Liver (tissue), 3 donors: ENCODE measurements at regions not wholly inside any gene's neighbourhood (a gene's known extent, or its start where the extent isn't known, plus 50 kb on each side); places are given as distances from the start of the nearest gene placed in this dataset.

Source experiments
- EGR1 ChIP-seq, 2 donors: IDR thresholded peaks; 2 replicates each; pipeline ENCODE4 v1.6.1; 2016 to 2018; ENCODE audit warnings: antibody characterized with exemption in 2 of 2, low read depth in 2 of 2
- JUND ChIP-seq, 2 donors: IDR thresholded peaks; 2 replicates each; pipeline ENCODE4 v1.6.1; 2016; ENCODE audit warnings: antibody characterized with exemption in 2 of 2
- RAD21 ChIP-seq, 2 donors: IDR thresholded peaks; 2 replicates each; pipeline ENCODE4 v1.6.1; 2016; ENCODE audit warnings: antibody characterized with exemption in 2 of 2, mild to moderate bottlenecking in 2 of 2
- SP1 ChIP-seq: IDR thresholded peaks from 2 replicates; pipeline ENCODE4 v1.6.1; 2018; ENCODE audit warnings: antibody characterized with exemption, mild to moderate bottlenecking
- TAF1 ChIP-seq: conservative IDR thresholded peaks from 2 replicates; pipeline ENCODE4 v1.6.1; 2016; ENCODE audit warnings: antibody characterized with exemption, mild to moderate bottlenecking
- YY1 ChIP-seq: IDR thresholded peaks from 2 replicates; pipeline ENCODE4 v1.6.1; 2016; ENCODE audit warnings: antibody characterized with exemption, mild to moderate bottlenecking
- TF ChIP-seq, protein P1 (sequence below): IDR thresholded peaks from 2 replicates; pipeline ENCODE4 v1.6.1; 2016; ENCODE audit warnings: antibody characterized with exemption
- TF ChIP-seq, protein P2 (sequence below): IDR thresholded peaks from 2 replicates; pipeline ENCODE4 v1.6.1; 2016; ENCODE audit warnings: antibody characterized with exemption, mild to moderate bottlenecking
- TF ChIP-seq, protein P3 (sequence below): fragments of 150-350 bp; IDR thresholded peaks from 2 replicates; pipeline ENCODE4 v1.5.1; 2017; ENCODE audit warnings: improper control_type of control experiment, low read depth, low read length; ENCODE audit not compliant: missing input control
- TF ChIP-seq, protein P4 (sequence below): IDR thresholded peaks from 2 replicates; pipeline ENCODE4 v1.6.1; 2016; ENCODE audit warnings: antibody characterized with exemption
- TF ChIP-seq, protein P5 (sequence below): IDR thresholded peaks from 2 replicates; pipeline ENCODE4 v1.6.1; 2016; ENCODE audit warnings: antibody characterized with exemption
- donor health status: healthy.
- donor health status: healthy.

DNA sequence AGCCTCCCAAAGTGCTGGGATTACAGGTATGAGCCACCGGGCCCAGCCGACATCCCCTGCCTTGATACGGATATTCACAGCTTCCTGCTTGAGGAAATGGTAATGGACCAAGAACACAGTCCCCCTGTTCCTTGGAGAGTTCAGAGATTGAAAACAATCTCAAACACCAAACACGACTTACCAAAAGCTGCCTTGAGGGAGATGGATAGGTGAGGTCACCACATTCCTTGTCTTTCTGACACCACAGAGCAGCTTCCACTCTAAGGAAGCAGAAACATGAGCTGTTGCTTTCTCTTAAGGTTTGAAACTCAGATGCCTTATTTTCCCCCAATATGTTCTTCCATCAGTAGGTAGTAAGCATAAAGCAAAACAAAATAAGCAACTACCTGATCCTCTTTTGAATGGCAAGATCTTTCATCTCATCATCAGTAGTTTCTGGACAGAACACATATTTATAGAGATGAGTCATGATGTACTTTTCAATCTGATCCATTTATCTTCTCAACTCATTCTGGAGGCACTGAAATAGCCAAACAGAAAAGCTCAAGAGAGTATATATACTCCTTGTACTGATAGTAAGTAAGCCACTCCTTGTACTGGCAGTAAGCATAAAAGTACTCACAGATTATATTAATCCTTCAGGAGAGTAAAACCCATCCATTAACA lies 199.1 kb upstream of the KCTD7 start:
- TF ChIP-seq, protein P1, sequence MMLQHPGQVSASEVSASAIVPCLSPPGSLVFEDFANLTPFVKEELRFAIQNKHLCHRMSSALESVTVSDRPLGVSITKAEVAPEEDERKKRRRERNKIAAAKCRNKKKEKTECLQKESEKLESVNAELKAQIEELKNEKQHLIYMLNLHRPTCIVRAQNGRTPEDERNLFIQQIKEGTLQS, result no peak
- TF ChIP-seq, protein P2, sequence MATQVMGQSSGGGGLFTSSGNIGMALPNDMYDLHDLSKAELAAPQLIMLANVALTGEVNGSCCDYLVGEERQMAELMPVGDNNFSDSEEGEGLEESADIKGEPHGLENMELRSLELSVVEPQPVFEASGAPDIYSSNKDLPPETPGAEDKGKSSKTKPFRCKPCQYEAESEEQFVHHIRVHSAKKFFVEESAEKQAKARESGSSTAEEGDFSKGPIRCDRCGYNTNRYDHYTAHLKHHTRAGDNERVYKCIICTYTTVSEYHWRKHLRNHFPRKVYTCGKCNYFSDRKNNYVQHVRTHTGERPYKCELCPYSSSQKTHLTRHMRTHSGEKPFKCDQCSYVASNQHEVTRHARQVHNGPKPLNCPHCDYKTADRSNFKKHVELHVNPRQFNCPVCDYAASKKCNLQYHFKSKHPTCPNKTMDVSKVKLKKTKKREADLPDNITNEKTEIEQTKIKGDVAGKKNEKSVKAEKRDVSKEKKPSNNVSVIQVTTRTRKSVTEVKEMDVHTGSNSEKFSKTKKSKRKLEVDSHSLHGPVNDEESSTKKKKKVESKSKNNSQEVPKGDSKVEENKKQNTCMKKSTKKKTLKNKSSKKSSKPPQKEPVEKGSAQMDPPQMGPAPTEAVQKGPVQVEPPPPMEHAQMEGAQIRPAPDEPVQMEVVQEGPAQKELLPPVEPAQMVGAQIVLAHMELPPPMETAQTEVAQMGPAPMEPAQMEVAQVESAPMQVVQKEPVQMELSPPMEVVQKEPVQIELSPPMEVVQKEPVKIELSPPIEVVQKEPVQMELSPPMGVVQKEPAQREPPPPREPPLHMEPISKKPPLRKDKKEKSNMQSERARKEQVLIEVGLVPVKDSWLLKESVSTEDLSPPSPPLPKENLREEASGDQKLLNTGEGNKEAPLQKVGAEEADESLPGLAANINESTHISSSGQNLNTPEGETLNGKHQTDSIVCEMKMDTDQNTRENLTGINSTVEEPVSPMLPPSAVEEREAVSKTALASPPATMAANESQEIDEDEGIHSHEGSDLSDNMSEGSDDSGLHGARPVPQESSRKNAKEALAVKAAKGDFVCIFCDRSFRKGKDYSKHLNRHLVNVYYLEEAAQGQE, result no peak
- TF ChIP-seq, protein P3, sequence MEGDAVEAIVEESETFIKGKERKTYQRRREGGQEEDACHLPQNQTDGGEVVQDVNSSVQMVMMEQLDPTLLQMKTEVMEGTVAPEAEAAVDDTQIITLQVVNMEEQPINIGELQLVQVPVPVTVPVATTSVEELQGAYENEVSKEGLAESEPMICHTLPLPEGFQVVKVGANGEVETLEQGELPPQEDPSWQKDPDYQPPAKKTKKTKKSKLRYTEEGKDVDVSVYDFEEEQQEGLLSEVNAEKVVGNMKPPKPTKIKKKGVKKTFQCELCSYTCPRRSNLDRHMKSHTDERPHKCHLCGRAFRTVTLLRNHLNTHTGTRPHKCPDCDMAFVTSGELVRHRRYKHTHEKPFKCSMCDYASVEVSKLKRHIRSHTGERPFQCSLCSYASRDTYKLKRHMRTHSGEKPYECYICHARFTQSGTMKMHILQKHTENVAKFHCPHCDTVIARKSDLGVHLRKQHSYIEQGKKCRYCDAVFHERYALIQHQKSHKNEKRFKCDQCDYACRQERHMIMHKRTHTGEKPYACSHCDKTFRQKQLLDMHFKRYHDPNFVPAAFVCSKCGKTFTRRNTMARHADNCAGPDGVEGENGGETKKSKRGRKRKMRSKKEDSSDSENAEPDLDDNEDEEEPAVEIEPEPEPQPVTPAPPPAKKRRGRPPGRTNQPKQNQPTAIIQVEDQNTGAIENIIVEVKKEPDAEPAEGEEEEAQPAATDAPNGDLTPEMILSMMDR, result no peak
- TF ChIP-seq TAF1, result no peak
- TF ChIP-seq, protein P4, sequence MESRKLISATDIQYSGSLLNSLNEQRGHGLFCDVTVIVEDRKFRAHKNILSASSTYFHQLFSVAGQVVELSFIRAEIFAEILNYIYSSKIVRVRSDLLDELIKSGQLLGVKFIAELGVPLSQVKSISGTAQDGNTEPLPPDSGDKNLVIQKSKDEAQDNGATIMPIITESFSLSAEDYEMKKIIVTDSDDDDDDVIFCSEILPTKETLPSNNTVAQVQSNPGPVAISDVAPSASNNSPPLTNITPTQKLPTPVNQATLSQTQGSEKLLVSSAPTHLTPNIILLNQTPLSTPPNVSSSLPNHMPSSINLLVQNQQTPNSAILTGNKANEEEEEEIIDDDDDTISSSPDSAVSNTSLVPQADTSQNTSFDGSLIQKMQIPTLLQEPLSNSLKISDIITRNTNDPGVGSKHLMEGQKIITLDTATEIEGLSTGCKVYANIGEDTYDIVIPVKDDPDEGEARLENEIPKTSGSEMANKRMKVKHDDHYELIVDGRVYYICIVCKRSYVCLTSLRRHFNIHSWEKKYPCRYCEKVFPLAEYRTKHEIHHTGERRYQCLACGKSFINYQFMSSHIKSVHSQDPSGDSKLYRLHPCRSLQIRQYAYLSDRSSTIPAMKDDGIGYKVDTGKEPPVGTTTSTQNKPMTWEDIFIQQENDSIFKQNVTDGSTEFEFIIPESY, result no peak
- TF ChIP-seq SP1, result no peak
- TF ChIP-seq, protein P5, sequence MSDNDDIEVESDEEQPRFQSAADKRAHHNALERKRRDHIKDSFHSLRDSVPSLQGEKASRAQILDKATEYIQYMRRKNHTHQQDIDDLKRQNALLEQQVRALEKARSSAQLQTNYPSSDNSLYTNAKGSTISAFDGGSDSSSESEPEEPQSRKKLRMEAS, result no peak
- no peak for TF ChIP-seq RAD21 (IDR thresholded peaks at IDR 0.05)
- TF ChIP-seq EGR1 (IDR thresholded peaks at IDR 0.05; ENCODE audit: low read depth in 2 of 2), result no peak
- no peak for TF ChIP-seq YY1
- no peak for TF ChIP-seq JUND (IDR thresholded peaks at IDR 0.05)
